Choroid plexus epithelial cell (primary cell): ENCODE measurements at regions not wholly inside any gene's neighbourhood (a gene's known extent, or its start where the extent isn't known, plus 50 kb on each side); places are given as distances from the start of the nearest gene placed in this dataset.
A peak's percentile ranks its signal among the peaks of the same experiment; 100 is the strongest.

ENCODE experiments used
- DNase-seq: peaks from one replicate; pipeline ENCODE4 v3.0.0-alpha.2; 2010; ENCODE audit warnings: low read depth
- H3K4me3 ChIP-seq: 2 replicates; pipeline ENCODE4 v1.5.1; 2011; ENCODE audit warnings: low read depth, mild to moderate bottlenecking, control low read depth, low read length, moderate library complexity
- TF ChIP-seq, protein P1 (sequence below): conservative IDR thresholded peaks from 2 replicates; pipeline ENCODE4 v1.5.1; 2011; ENCODE audit warnings: low read depth, mild to moderate bottlenecking, control low read depth, inconsistent platforms, low read length, moderate library complexity

DNA sequence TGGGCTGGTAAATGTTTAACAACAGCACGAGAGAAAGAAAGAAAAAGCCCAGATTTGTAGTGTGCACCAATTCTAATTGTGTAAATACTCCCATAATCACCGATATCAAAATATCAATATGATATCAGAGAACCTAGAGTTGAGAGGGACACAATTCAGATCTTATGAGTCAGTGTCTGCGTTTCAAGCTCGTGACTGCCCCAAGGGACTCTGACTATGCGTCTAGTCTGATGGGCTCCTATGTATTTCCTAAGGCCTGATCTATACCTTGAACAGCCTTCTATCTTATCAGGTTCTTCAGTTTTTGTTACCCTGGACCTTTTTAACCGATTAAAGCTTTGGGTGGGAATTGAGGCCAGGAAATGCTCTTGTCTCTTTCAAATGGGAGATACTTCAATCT lies 243.0 kb upstream of the SLC24A2 start:
- peak; percentile 30 for DNase-seq
- H3K4me3 ChIP-seq, result no peak overlapping the region
- TF ChIP-seq, protein P1, sequence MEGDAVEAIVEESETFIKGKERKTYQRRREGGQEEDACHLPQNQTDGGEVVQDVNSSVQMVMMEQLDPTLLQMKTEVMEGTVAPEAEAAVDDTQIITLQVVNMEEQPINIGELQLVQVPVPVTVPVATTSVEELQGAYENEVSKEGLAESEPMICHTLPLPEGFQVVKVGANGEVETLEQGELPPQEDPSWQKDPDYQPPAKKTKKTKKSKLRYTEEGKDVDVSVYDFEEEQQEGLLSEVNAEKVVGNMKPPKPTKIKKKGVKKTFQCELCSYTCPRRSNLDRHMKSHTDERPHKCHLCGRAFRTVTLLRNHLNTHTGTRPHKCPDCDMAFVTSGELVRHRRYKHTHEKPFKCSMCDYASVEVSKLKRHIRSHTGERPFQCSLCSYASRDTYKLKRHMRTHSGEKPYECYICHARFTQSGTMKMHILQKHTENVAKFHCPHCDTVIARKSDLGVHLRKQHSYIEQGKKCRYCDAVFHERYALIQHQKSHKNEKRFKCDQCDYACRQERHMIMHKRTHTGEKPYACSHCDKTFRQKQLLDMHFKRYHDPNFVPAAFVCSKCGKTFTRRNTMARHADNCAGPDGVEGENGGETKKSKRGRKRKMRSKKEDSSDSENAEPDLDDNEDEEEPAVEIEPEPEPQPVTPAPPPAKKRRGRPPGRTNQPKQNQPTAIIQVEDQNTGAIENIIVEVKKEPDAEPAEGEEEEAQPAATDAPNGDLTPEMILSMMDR, result no peak

DNA sequence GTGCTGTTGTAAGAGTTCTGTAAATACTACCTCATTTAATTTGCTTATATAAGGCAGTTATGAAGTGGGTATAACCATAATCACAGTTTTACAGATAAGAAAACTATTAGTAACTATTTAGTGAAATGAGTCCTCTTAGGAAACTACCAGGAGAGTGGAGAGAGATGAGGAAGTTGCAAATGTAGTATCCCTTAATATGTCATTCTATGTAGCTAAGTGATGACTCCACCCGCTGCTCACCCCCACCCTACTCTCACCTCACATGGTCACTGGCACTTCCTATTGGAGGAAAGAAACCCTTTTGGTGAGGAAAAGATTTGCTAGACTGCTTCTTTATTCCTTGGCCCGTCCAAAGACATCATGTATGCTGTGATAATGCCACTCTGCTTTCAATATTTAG lies 241.8 kb upstream of the SLC24A2 start:
- TF ChIP-seq, protein P1, result no peak
- DNase-seq, result no peak

DNA sequence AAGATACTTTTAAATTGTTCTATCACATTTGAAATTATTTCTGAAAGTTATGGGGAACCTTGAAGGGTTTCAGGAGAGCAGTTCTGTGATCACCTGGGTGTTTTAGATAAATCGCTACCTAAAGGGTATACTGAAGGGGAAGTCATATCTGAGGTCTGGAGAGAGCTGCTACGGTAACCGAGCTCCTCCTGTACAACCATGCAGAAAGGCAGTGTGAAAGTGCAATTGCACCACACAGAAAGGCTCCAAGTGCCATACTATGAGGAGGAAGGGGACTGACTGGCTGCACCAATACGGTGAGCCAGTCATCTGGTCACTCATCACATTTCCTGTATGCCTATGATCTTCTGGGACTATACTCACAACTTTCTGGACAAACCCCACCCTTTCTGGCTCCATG lies 241.4 kb upstream of the SLC24A2 start:
- no peak overlapping the region for H3K4me3 ChIP-seq
- TF ChIP-seq, protein P1, result no peak
- DNase-seq, result no peak

More for the DNA sequence above, 241.8 kb upstream of the SLC24A2 start:
- H3K4me3 ChIP-seq, result no peak overlapping the region

DNA sequence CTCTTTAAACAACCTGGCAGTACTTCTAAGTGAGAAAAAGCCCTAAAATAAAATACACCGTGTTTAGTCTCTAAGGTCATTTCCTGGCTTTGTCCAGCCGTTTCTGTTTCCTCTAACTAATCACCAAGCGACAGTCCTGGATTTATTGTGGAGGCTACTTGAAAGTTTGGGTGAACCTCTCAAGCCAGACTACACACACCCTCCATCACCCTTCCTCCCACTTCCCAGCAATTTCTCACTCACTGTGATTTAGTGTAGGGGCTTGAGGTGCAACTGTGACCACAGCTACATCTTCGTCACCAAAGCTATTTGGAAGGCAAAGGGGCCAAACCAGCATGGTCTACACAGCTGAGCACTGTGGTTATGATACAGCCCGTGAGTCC lies 240.0 kb upstream of the SLC24A2 start:
- DNase-seq, result no peak
- TF ChIP-seq, protein P1, result no peak
- no peak overlapping the region for H3K4me3 ChIP-seq

DNA sequence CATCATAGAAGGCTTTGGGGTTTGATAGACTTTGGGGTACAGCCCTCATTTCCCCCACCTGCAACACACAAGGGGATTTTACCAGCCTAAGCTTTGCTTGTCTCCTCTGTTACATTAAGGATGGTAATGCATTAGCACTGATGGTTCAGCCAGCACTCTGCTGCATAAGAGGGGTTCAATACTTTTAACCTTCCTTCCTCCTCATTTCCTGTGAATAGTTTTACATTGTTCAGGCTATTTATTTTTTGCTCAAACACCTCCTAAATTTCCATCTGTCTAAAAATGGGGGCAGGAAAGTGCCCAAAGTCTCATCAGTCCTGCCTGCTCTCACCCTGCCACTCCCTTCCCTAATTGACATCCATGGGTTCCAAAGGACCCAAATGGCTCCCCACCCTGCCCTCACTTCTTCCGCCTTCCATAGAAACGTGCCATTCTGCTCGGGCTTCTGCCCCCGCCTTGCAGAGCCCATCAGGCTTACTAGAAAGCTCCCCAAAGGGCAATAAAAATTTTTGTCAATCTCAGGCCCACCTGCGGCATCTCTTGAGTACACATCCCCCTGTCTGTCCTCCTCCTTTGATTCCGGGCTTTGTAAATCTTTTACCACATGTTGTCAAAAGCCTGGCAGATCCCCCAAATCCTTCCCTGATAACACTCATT lies 239.5 kb upstream of the SLC24A2 start:
- TF ChIP-seq, protein P1, result no peak
- no peak for DNase-seq
- no peak overlapping the region for H3K4me3 ChIP-seq

DNA sequence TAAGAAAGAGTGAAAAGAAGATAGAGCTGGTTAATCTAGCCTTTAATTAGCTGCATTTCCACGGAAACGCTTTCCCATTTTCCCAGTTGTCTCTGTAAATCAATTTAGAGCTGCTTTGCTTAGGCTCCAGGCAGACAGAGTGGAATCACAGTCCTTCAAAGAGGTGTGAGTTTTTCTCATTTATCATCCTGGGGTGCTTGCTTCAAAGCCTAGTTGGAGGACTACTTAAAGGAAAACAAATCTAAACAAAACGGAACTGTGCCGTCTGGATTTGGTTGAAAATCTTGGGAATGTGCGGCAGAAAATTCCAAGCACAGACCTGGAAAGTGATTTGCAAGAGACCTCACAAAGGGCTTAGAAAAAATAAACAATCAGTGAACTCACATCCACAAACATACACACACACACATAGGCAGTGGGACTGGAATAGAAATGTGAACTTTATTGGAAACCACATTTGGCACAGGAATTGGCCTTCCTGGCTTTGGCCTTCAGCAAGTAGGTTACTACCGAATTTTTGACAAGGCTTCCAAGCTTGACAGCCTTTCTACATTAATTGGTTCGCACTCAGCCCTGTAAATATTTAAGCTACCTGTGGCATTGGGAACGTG lies 235.2 kb upstream of the SLC24A2 start:
- H3K4me3 ChIP-seq, result no peak overlapping the region
- DNase-seq, result peak; percentile 19
- TF ChIP-seq, protein P1, result no peak
